Activated naive CD8-positive, alpha-beta T cell treated with anti-CD3 and anti-CD28 coated beads for 36 hours (primary cell): ENCODE measurements at regions not wholly inside any gene's neighbourhood (a gene's known extent, or its start where the extent isn't known, plus 50 kb on each side); places are given as distances from the start of the nearest gene placed in this dataset.

Source experiments
- DNase-seq: peaks from one replicate; pipeline ENCODE4 v3.0.0; 2021
- H3K27ac Mint-ChIP-seq: one replicate; pipeline ENCODE4 v1.8.0; 2022; ENCODE audit warnings: mild to moderate bottlenecking, moderate library complexity, mixed read lengths
- H3K27me3 Mint-ChIP-seq: one replicate; pipeline ENCODE4 v1.8.0; 2022; ENCODE audit warnings: mild to moderate bottlenecking, mixed read lengths
- H3K36me3 Mint-ChIP-seq: one replicate; pipeline ENCODE4 v1.8.0; 2021; ENCODE audit warnings: mild to moderate bottlenecking, mixed read lengths
- H3K4me1 Mint-ChIP-seq: one replicate; pipeline ENCODE4 v1.8.0; 2021; ENCODE audit warnings: mixed read lengths
- H3K4me3 Mint-ChIP-seq: one replicate; pipeline ENCODE4 v1.8.0; 2022; ENCODE audit warnings: mild to moderate bottlenecking, moderate library complexity, mixed read lengths
- H3K9me3 Mint-ChIP-seq: one replicate; pipeline ENCODE4 v1.8.0; 2022; ENCODE audit warnings: mixed read lengths

DNA sequence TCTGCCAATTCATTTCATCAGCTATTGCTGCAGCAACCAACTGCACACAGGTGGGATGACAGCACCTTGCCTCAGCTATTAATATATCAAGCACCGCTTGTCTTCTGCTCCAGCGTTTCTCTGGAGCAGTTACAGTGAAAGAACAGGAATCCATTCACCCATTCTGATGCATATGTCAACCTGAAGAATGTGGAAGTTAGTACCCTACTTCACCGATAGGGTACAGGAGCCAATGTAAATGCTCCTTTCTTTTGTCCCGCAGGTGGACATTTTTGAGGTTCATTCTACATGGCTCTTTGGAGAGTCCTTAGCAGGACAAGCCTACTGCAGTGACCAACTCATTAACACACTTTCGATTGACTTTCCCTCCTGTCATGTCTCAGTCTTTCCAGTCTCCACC is 104.4 kb upstream of the PRNP start:
- H3K36me3 Mint-ChIP-seq, result no peaks in the 10 kb centered on the region
- peaks cover 42% of the 10 kb centered on the region for H3K27me3 Mint-ChIP-seq
- no peaks in the 10 kb centered on the region for H3K9me3 Mint-ChIP-seq
- H3K4me3 Mint-ChIP-seq, result no peak overlapping the region
- H3K27ac Mint-ChIP-seq, result no peak overlapping the region
- no peak for DNase-seq
- H3K4me1 Mint-ChIP-seq, result peaks cover 5% of the 10 kb centered on the region

GRCh38 chr20:4578375-4578774 is 107.9 kb upstream of the PRNP start:
- Mint-ChIP-seq H3K27me3 (peaks cover 58% of the 10 kb centered on the region), H3K36me3 (no peaks in the 10 kb centered on the region), H3K9me3 (no peaks in the 10 kb centered on the region), H3K27ac (no peak overlapping the region), H3K4me1 (peaks cover 4% of the 10 kb centered on the region), H3K4me3 (no peak overlapping the region)
- no peak for DNase-seq

DNA sequence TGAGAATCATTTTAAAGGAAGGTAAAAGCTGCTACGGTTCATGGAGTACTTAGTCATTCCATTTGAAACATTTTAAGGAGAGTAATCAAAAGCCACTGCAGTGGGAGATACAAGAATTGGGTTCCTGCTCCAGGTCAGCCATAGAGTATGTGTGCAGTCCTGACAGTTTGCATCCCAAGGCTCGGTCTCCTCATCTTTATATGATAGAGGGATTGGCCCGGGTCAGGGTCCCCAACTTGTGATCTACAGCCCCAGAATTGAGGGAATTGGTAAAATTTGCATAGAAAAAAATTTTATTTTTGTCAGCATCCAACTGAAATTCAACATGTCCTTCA is 111.9 kb upstream of the PRNP start:
- DNase-seq, result no peak
- Mint-ChIP-seq H3K36me3 (no peaks in the 10 kb centered on the region), H3K27ac (no peak overlapping the region), H3K4me3 (no peak overlapping the region), H3K4me1 (peaks cover 4% of the 10 kb centered on the region), H3K27me3 (peaks cover 56% of the 10 kb centered on the region), H3K9me3 (no peaks in the 10 kb centered on the region)

DNA sequence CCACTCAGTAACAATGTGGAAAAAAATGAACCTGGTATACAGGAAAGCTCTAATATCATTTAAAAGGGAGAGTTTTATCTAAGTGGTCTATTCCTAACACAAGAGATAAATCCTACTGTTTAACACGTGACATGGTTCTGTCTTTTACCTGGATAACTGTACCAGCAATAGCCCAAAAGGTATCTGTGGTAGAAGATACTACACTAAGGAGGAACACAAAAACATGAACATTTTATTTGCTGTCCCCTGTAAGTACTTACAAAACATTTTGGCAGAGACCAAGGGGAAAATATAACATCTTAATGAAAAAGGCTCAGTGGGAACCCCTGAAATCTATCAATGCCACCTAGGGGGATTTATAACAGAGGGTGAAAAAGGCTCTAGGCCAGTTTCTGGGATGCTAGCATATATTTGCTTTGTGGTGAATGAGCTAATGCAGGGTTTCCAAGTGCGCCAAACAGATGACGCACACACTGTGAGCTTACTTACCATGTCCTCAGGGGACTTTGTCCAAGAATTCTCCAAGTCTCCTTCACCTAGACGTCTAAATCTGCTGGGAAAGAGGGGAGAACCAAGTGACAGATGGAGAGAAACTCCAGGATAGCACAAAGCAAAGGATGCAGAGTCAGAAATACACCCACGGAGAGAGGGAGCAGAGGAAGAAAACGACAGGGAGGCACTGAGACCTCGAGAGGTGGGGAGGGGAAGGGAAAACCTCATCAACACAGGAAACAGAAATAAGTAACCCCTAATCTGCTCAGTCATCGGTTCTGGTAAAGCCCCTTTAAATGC is 112.5 kb upstream of the PRNP start:
- no peak overlapping the region for H3K4me3 Mint-ChIP-seq
- DNase-seq, result no peak
- H3K9me3 Mint-ChIP-seq, result no peaks in the 10 kb centered on the region
- no peak overlapping the region for H3K27ac Mint-ChIP-seq
- H3K36me3 Mint-ChIP-seq, result no peaks in the 10 kb centered on the region
- H3K27me3 Mint-ChIP-seq, result peaks cover 56% of the 10 kb centered on the region
- peaks cover 4% of the 10 kb centered on the region for H3K4me1 Mint-ChIP-seq

GRCh38 chr20:4571759-4572531 is 114.3 kb upstream of the PRNP start:
- Mint-ChIP-seq H3K27ac (no peak overlapping the region), H3K4me1 (peaks cover 4% of the 10 kb centered on the region), H3K4me3 (no peak overlapping the region), H3K27me3 (peaks cover 40% of the 10 kb centered on the region), H3K9me3 (no peaks in the 10 kb centered on the region), H3K36me3 (no peaks in the 10 kb centered on the region)
- DNase-seq, result no peak

- no peak overlapping the region for H3K4me3 Mint-ChIP-seq
- H3K27me3 Mint-ChIP-seq, result peaks cover 37% of the 10 kb centered on the region
- H3K4me1 Mint-ChIP-seq, result peaks cover 4% of the 10 kb centered on the region
- H3K36me3 Mint-ChIP-seq, result no peaks in the 10 kb centered on the region
- no peaks in the 10 kb centered on the region for H3K9me3 Mint-ChIP-seq
- H3K27ac Mint-ChIP-seq, result no peak overlapping the region
- no peak for DNase-seq
Observed at GRCh38 chr20:4569865-4570264, 116.4 kb upstream of the PRNP start.

DNA sequence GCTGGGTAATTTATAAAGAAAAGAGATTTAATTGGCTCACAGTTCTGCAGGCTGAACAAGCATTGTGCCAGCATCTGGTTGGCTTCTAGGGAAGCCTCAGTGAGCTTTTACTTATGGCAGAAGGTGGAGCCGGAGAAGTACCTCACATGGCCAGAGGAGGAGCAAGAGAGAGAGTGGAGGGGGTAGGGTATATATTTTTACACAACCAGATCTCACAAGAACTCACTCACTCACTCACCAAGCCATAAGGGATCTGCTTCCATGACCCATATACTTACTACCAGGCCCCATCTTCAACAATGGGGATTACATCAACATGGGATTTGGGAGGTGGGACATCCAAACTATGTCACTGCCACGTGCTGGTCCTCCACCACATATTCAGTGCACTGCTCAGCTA is 117.2 kb upstream of the PRNP start:
- DNase-seq, result no peak
- no peak overlapping the region for H3K27ac Mint-ChIP-seq

DNA sequence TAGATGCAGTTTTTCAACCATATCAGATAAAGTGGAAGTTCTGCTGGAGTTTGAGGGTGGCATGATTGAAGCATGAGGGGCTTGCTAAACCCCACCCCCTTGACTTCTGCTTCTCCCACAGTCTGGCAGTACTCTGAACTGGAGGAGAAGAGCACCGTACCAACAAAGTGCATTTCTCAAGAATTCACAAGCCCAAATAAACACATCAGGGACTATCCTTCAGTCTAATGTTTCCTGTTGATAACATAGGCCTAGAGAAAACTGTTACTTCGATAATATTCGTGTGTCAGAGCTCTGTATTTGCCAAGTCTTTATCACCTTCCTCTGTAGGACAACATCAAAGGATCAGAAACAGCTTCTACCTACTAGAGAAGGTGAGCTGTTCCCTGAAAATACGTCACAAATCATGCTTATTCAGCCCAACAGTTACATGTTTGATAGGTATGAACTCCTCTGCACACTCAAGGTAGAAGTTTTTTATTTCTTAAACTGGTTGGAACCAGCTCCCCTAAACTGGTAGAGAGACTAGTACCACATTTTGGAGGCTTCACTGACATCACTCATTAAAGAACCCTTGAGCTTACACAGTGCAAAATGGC is 117.8 kb upstream of the PRNP start:
- Mint-ChIP-seq H3K27ac (no peak overlapping the region), H3K9me3 (peaks cover 3% of the 10 kb centered on the region), H3K27me3 (peaks cover 42% of the 10 kb centered on the region), H3K4me1 (no peaks in the 10 kb centered on the region), H3K36me3 (no peaks in the 10 kb centered on the region), H3K4me3 (no peak overlapping the region)
- no peak for DNase-seq

More for the DNA sequence above, 117.2 kb upstream of the PRNP start:
- H3K4me1 Mint-ChIP-seq, result peaks cover 2% of the 10 kb centered on the region
- H3K36me3 Mint-ChIP-seq, result no peaks in the 10 kb centered on the region
- no peak overlapping the region for H3K4me3 Mint-ChIP-seq
- H3K9me3 Mint-ChIP-seq, result peaks cover 3% of the 10 kb centered on the region
- H3K27me3 Mint-ChIP-seq, result peaks cover 41% of the 10 kb centered on the region

GRCh38 chr20:4567170-4567569 is 119.1 kb upstream of the PRNP start:
- Mint-ChIP-seq H3K27ac (no peak overlapping the region), H3K4me3 (no peak overlapping the region), H3K9me3 (peaks cover 3% of the 10 kb centered on the region), H3K27me3 (peaks cover 37% of the 10 kb centered on the region), H3K4me1 (no peaks in the 10 kb centered on the region), H3K36me3 (no peaks in the 10 kb centered on the region)
- DNase-seq, result no peak

GRCh38 chr20:4563534-4563933 is 122.7 kb upstream of the PRNP start:
- DNase-seq, result no peak
- no peaks in the 10 kb centered on the region for H3K36me3 Mint-ChIP-seq
- no peak overlapping the region for H3K27ac Mint-ChIP-seq
- H3K9me3 Mint-ChIP-seq, result peaks cover 3% of the 10 kb centered on the region
- H3K27me3 Mint-ChIP-seq, result peaks cover 46% of the 10 kb centered on the region
- H3K4me1 Mint-ChIP-seq, result no peaks in the 10 kb centered on the region
- H3K4me3 Mint-ChIP-seq, result no peak overlapping the region

DNA sequence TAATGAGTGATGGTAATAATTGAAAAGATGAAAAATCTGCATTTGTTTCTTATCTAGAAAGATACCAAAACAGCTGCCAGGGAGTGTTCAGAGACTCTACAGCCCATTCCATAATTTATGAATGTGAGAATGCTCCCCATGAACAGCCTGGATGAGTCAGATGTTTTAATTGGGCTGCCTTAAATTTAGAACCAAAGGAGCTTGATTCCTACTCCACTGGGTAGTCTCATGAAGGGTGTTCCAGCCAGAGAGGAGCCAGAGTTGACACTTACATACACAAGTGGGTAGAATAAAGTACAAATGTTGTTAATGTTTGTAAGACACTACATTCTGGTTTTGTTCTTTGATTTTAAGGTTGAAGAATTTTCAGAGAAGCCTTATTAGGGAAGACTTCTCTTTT is 123.2 kb upstream of the PRNP start:
- H3K36me3 Mint-ChIP-seq, result no peaks in the 10 kb centered on the region
- peaks cover 3% of the 10 kb centered on the region for H3K9me3 Mint-ChIP-seq
- DNase-seq, result no peak
- H3K27me3 Mint-ChIP-seq, result peaks cover 50% of the 10 kb centered on the region
- no peak overlapping the region for H3K27ac Mint-ChIP-seq
- H3K4me3 Mint-ChIP-seq, result no peak overlapping the region
- H3K4me1 Mint-ChIP-seq, result no peaks in the 10 kb centered on the region

GRCh38 chr20:4560667-4561066 is 125.6 kb upstream of the PRNP start:
- no peak for DNase-seq
- H3K36me3 Mint-ChIP-seq, result no peaks in the 10 kb centered on the region
- H3K4me3 Mint-ChIP-seq, result no peak overlapping the region
- H3K27me3 Mint-ChIP-seq, result peaks cover 57% of the 10 kb centered on the region
- H3K4me1 Mint-ChIP-seq, result no peaks in the 10 kb centered on the region
- no peak overlapping the region for H3K27ac Mint-ChIP-seq
- H3K9me3 Mint-ChIP-seq, result peaks cover 3% of the 10 kb centered on the region

GRCh38 chr20:4559906-4560305 is 126.3 kb upstream of the PRNP start:
- H3K27me3 Mint-ChIP-seq, result peaks cover 55% of the 10 kb centered on the region
- H3K27ac Mint-ChIP-seq, result no peak overlapping the region
- H3K4me1 Mint-ChIP-seq, result no peaks in the 10 kb centered on the region
- H3K36me3 Mint-ChIP-seq, result no peaks in the 10 kb centered on the region
- no peak overlapping the region for H3K4me3 Mint-ChIP-seq
- no peak for DNase-seq
- H3K9me3 Mint-ChIP-seq, result peaks cover 3% of the 10 kb centered on the region

DNA sequence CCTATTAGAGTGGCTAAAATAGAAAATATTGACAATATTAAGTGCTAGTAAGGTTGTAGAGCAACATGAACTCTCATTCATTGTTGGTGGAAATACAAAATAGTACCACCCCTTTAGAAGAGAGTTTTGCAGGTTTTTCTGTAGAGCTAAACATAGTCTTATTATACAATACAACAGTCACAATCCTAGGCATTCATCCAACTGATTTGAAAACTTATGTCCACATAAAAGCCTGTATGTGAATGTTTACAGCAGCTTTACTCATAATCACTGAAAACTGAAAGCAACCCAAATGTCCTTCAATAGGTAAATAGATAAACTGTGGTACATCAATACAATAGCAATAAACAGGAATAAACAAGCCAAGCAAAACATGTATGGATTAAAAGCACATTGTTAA is 127.2 kb upstream of the PRNP start:
- H3K4me3 Mint-ChIP-seq, result no peak overlapping the region
- no peak overlapping the region for H3K27ac Mint-ChIP-seq
- no peaks in the 10 kb centered on the region for H3K9me3 Mint-ChIP-seq
- no peak for DNase-seq
- no peaks in the 10 kb centered on the region for H3K36me3 Mint-ChIP-seq
- no peaks in the 10 kb centered on the region for H3K4me1 Mint-ChIP-seq
- H3K27me3 Mint-ChIP-seq, result peaks cover 52% of the 10 kb centered on the region

- Mint-ChIP-seq H3K27me3 (peaks cover 52% of the 10 kb centered on the region), H3K36me3 (no peaks in the 10 kb centered on the region), H3K27ac (no peak overlapping the region), H3K9me3 (no peaks in the 10 kb centered on the region), H3K4me3 (no peak overlapping the region), H3K4me1 (no peaks in the 10 kb centered on the region)
- DNase-seq, result no peak
Observed at GRCh38 chr20:4556781-4557180, 129.5 kb upstream of the PRNP start.
